ENCODE measurements at regions not wholly inside any gene's neighbourhood (a gene's known extent, or its start where the extent isn't known, plus 50 kb on each side); places are given as distances from the start of the nearest gene placed in this dataset.

- Histone ChIP-seq H3K27me3 (replicated peaks; ENCODE audit: insufficient read depth, low read depth, low read length, poor library complexity) (no peaks in the 10 kb centered on the region), H3K27ac (ENCODE audit: low read depth, low read length, poor library complexity, severe bottlenecking) (no peak overlapping the region), H3K9me3 (ENCODE audit: low read depth, low read length, poor library complexity, severe bottlenecking) (no peaks in the 10 kb centered on the region), H3K36me3 (ENCODE audit: insufficient read depth, low read length, poor library complexity, severe bottlenecking) (no peaks in the 10 kb centered on the region), H3K4me1 (ENCODE audit: insufficient read depth, low read length, poor library complexity, severe bottlenecking) (no peaks in the 10 kb centered on the region), H3K4me3 (ENCODE audit: low read depth, low read length, poor library complexity, severe bottlenecking) (no peak overlapping the region)
- intact Hi-C loops (cut with micrococcal nuclease; ENCODE audit: unreplicated experiment): no loop called here
- no peak for TF ChIP-seq EZH2 (IDR thresholded peaks at IDR 0.05; ENCODE audit: borderline replicate concordance, low read depth, low read length, poor library complexity, severe bottlenecking)
- TF ChIP-seq, protein P1, sequence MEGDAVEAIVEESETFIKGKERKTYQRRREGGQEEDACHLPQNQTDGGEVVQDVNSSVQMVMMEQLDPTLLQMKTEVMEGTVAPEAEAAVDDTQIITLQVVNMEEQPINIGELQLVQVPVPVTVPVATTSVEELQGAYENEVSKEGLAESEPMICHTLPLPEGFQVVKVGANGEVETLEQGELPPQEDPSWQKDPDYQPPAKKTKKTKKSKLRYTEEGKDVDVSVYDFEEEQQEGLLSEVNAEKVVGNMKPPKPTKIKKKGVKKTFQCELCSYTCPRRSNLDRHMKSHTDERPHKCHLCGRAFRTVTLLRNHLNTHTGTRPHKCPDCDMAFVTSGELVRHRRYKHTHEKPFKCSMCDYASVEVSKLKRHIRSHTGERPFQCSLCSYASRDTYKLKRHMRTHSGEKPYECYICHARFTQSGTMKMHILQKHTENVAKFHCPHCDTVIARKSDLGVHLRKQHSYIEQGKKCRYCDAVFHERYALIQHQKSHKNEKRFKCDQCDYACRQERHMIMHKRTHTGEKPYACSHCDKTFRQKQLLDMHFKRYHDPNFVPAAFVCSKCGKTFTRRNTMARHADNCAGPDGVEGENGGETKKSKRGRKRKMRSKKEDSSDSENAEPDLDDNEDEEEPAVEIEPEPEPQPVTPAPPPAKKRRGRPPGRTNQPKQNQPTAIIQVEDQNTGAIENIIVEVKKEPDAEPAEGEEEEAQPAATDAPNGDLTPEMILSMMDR (conservative IDR thresholded peaks at IDR 0.05; ENCODE audit: low read depth, low read length): 0 out of 2 replicates have a peak, but pooled peaks have one; percentile 27
- ChIA-PET CTCF (no interaction called here), POLR2A (ENCODE audit: low non-redundant PET) (no interaction called here)
- no TSS peak for BruUV-seq (replicated peaks)
- no peak for DNase-seq (ENCODE audit: low spot score)
These were observed 275.2 kb upstream of the FAT4 start for GRCh38 chr4:125039550-125039949.

- ChIA-PET CTCF (no interaction called here), POLR2A (ENCODE audit: low non-redundant PET) (no interaction called here)
- no peaks in the 10 kb centered on the region for H3K27me3 ChIP-seq (replicated peaks; ENCODE audit: insufficient read depth, low read depth, low read length, poor library complexity)
- no peaks in the 10 kb centered on the region for H3K36me3 ChIP-seq (ENCODE audit: insufficient read depth, low read length, poor library complexity, severe bottlenecking)
- BruUV-seq (replicated peaks): no TSS peak
- no peak overlapping the region for H3K27ac ChIP-seq (ENCODE audit: low read depth, low read length, poor library complexity, severe bottlenecking)
- no peaks in the 10 kb centered on the region for H3K4me1 ChIP-seq (ENCODE audit: insufficient read depth, low read length, poor library complexity, severe bottlenecking)
- H3K4me3 ChIP-seq (ENCODE audit: low read depth, low read length, poor library complexity, severe bottlenecking): no peak overlapping the region
- no peak for TF ChIP-seq EZH2 (IDR thresholded peaks at IDR 0.05; ENCODE audit: borderline replicate concordance, low read depth, low read length, poor library complexity, severe bottlenecking)
- TF ChIP-seq, protein P1 (conservative IDR thresholded peaks at IDR 0.05; ENCODE audit: low read depth, low read length): no peak
- intact Hi-C loops (cut with micrococcal nuclease; ENCODE audit: unreplicated experiment): no loop called here
- H3K9me3 ChIP-seq (ENCODE audit: low read depth, low read length, poor library complexity, severe bottlenecking): peaks cover 13% of the 10 kb centered on the region
- DNase-seq (ENCODE audit: low spot score): no peak
These were observed 291.8 kb upstream of the FAT4 start for GRCh38 chr4:125022855-125023501.

- ChIA-PET CTCF (no interaction called here), POLR2A (ENCODE audit: low non-redundant PET) (no interaction called here)
- H3K9me3 ChIP-seq (ENCODE audit: low read depth, low read length, poor library complexity, severe bottlenecking): peaks cover 13% of the 10 kb centered on the region
- H3K27me3 ChIP-seq (replicated peaks; ENCODE audit: insufficient read depth, low read depth, low read length, poor library complexity): no peaks in the 10 kb centered on the region
- H3K4me1 ChIP-seq (ENCODE audit: insufficient read depth, low read length, poor library complexity, severe bottlenecking): no peaks in the 10 kb centered on the region
- H3K36me3 ChIP-seq (ENCODE audit: insufficient read depth, low read length, poor library complexity, severe bottlenecking): no peaks in the 10 kb centered on the region
- intact Hi-C loops (cut with micrococcal nuclease; ENCODE audit: unreplicated experiment): no loop called here
- H3K27ac ChIP-seq (ENCODE audit: low read depth, low read length, poor library complexity, severe bottlenecking): no peak overlapping the region
- DNase-seq (ENCODE audit: low spot score): no peak
- no peak for TF ChIP-seq EZH2 (IDR thresholded peaks at IDR 0.05; ENCODE audit: borderline replicate concordance, low read depth, low read length, poor library complexity, severe bottlenecking)
- TF ChIP-seq, protein P1 (conservative IDR thresholded peaks at IDR 0.05; ENCODE audit: low read depth, low read length): no peak
- no peak overlapping the region for H3K4me3 ChIP-seq (ENCODE audit: low read depth, low read length, poor library complexity, severe bottlenecking)
- BruUV-seq (replicated peaks): no TSS peak
These were observed 293.6 kb upstream of the FAT4 start for GRCh38 chr4:125021189-125021588.

Data from A673 (cell line).